Effector CD8-positive, alpha-beta T cell (primary cell): ENCODE measurements at regions not wholly inside any gene's neighbourhood (a gene's known extent, or its start where the extent isn't known, plus 50 kb on each side); places are given as distances from the start of the nearest gene placed in this dataset.

Experiments
- DNase-seq: peaks from one replicate; lab custom pipeline; 2025; lab: John Stamatoyannopoulos, UW

- DNase-seq: no peak
These were observed 217.1 kb upstream of the LDB2 start for GRCh38 chr4:17115583-17115982.

GRCh38 chr4:17112292-17112659 lies 213.8 kb upstream of the LDB2 start:
- DNase-seq: no peak

GRCh38 chr4:17109126-17109525 lies 210.7 kb upstream of the LDB2 start:
- DNase-seq: no peak

GRCh38 chr4:17103231-17103630 lies 204.8 kb upstream of the LDB2 start:
- no peak for DNase-seq

GRCh38 chr4:17098996-17099395 lies 200.6 kb upstream of the LDB2 start:
- DNase-seq: no peak

- no peak for DNase-seq
These were observed 200.0 kb upstream of the LDB2 start for GRCh38 chr4:17098401-17098800.

- no peak for DNase-seq
These were observed 198.9 kb upstream of the LDB2 start for GRCh38 chr4:17097362-17097761.

- no peak for DNase-seq
These were observed 198.2 kb upstream of the LDB2 start for GRCh38 chr4:17096692-17097091.

- no peak for DNase-seq
These were observed 197.3 kb upstream of the LDB2 start for GRCh38 chr4:17095771-17096170.

- DNase-seq: no peak
These were observed 196.4 kb upstream of the LDB2 start for GRCh38 chr4:17094876-17095210.

- DNase-seq: no peak
These were observed 195.9 kb upstream of the LDB2 start for GRCh38 chr4:17094159-17094875.

- no peak for DNase-seq
These were observed 195.0 kb upstream of the LDB2 start for GRCh38 chr4:17093481-17093880.

- no peak for DNase-seq
These were observed 194.4 kb upstream of the LDB2 start for GRCh38 chr4:17092736-17093437.

GRCh38 chr4:17091104-17091503 lies 192.7 kb upstream of the LDB2 start:
- no peak for DNase-seq

GRCh38 chr4:17090063-17090462 lies 191.6 kb upstream of the LDB2 start:
- no peak for DNase-seq

- no peak for DNase-seq
These were observed 187.0 kb upstream of the LDB2 start for GRCh38 chr4:17085416-17085815.

GRCh38 chr4:17082186-17082585 lies 183.7 kb upstream of the LDB2 start:
- no peak for DNase-seq

- DNase-seq: no peak
These were observed 182.7 kb upstream of the LDB2 start for GRCh38 chr4:17081179-17081578.

GRCh38 chr4:17077105-17077504 lies 178.7 kb upstream of the LDB2 start:
- no peak for DNase-seq

GRCh38 chr4:17072483-17072882 lies 174.0 kb upstream of the LDB2 start:
- DNase-seq: no peak

- DNase-seq: no peak
These were observed 170.4 kb upstream of the LDB2 start for GRCh38 chr4:17068891-17069290.

GRCh38 chr4:17068392-17068791 lies 169.9 kb upstream of the LDB2 start:
- DNase-seq: no peak

GRCh38 chr4:17066972-17067371 lies 168.5 kb upstream of the LDB2 start:
- DNase-seq: no peak

- DNase-seq: no peak
These were observed 167.8 kb upstream of the LDB2 start for GRCh38 chr4:17066236-17066635.
